OCI-LY3 (cell line): ENCODE measurements at regions not wholly inside any gene's neighbourhood (a gene's known extent, or its start where the extent isn't known, plus 50 kb on each side); places are given as distances from the start of the nearest gene placed in this dataset.
"Not testable (repeated sequence)": the region's sequence is repeated elsewhere in the genome, so short reads cannot be mapped to it uniquely, and the experiment has no call there.

Experiments used
- H2AFZ ChIP-seq: fragments of 200-600, 300-600 bp; shearing (Covaris generic); 2 replicates; pipeline ENCODE4 v1.6.0; 2014; ENCODE audit warnings: antibody characterized with exemption, low read depth, low read length
- H3K27ac ChIP-seq: fragments of 200-600, 300-600 bp; sonication (generic); 2 replicates; pipeline ENCODE4 v1.5.1; 2014; ENCODE audit warnings: mild to moderate bottlenecking, low read length, moderate library complexity, mixed read lengths
- H3K27me3 ChIP-seq: fragments of 200-600, 300-600 bp; sonication (generic); 2 replicates; pipeline ENCODE4 v1.6.1; 2014; ENCODE audit warnings: low read depth, low read length, mixed read lengths
- H3K36me3 ChIP-seq: fragments of 200-600, 300-600 bp; sonication (generic); replicated peaks from 2 replicates; pipeline ENCODE3; 2014; ENCODE audit warnings: low read depth, low read length, mixed read lengths
- H3K4me1 ChIP-seq: fragments of 300-600, 200-600 bp; sonication (generic); 2 replicates; pipeline ENCODE4 v1.6.1; 2014; ENCODE audit warnings: low read length, mixed read lengths
- H3K4me2 ChIP-seq: fragments of 200-600, 300-600 bp; sonication (generic); 2 replicates; pipeline ENCODE4 v1.6.1; 2014; ENCODE audit warnings: low read length, mixed read lengths
- H3K4me3 ChIP-seq: fragments of 300-600, 200-600 bp; sonication (generic); 2 replicates; pipeline ENCODE4 v1.5.1; 2014; ENCODE audit warnings: antibody characterized with exemption, mild to moderate bottlenecking, low read length, moderate library complexity
- H3K79me2 ChIP-seq: fragments of 300-600, 200-600 bp; shearing (Covaris generic); 2 replicates; pipeline ENCODE4 v1.6.1; 2014; ENCODE audit warnings: mild to moderate bottlenecking, low read length, mixed read lengths
- H3K9ac ChIP-seq: fragments of 300-600, 200-600 bp; shearing (Covaris generic); 2 replicates; pipeline ENCODE4 v1.6.0; 2014; ENCODE audit warnings: mild to moderate bottlenecking, low read length, moderate library complexity
- H3K9me3 ChIP-seq: fragments of 200-600, 300-600 bp; shearing (Covaris generic); 2 replicates; pipeline ENCODE4 v1.6.1; 2014; ENCODE audit warnings: low read length, mixed read lengths; ENCODE audit not compliant: insufficient read depth
- H4K20me1 ChIP-seq: fragments of 200-600, 300-600 bp; sonication (generic); 2 replicates; pipeline ENCODE4 v1.6.1; 2016; ENCODE audit warnings: low read length, mixed read lengths; ENCODE audit not compliant: insufficient read depth
- EZH2phosphoT487 ChIP-seq: fragments of 200-600 bp; shearing (Covaris generic); IDR thresholded peaks from 2 replicates; pipeline ENCODE4 v1.6.1; 2018; ENCODE audit warnings: antibody characterized with exemption, mixed run types, low read depth
- TF ChIP-seq, protein P1 (sequence below): fragments of 200-600, 300-600 bp; sonication (generic); IDR thresholded peaks from 2 replicates; pipeline ENCODE4 v1.5.1; 2014; ENCODE audit warnings: antibody characterized with exemption, low read length, low read depth

DNA sequence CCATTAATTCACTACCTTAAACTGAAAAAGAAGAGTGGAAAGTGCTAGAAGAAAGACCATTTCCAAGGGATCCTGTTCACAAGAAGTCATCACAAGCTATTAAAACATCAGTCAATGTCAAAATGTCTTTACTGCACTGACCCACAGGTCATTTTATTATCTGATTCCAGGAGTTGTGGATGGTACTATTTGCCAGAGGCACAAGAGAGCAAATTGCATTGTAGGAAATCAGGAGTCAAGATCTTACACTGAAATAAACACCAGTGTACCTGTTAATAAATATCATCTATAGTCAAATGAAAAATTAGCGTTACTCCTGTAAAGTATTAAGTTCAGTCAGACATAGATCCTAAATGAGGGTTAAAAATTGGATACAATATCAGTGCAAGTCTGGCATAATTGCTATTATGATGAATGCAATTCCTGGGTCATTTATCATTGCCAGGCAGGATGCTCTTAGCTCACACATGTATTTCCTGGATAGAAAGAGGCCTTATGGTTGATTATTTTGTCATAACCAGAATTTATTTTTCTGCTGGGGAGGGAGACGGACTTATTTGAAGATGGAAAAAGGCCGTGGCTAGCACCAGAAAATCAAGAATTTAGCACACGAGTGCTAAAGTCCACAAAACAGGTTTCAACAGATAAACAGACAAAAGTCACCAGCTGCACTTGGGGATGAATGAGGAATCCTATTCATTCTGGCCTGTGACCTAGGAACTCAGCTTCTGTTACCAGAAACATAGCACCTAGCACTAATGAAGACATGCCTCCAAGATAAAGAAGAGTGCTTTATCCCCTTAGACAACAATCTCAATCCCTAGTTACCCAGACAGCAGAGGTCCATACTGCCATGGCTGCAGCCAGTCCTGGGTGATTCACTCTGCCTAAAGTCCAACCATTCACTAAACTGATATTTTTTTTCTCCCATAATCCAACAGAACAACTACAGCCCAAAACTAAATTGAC lies 683.1 kb upstream of the POM121L12 start:
- H3K9me3 ChIP-seq, result no peaks in the 10 kb centered on the region
- H3K36me3 ChIP-seq, result no peaks in the 10 kb centered on the region
- no peaks in the 10 kb centered on the region for H3K4me1 ChIP-seq
- no peak overlapping the region for H3K4me3 ChIP-seq
- H3K9ac ChIP-seq, result no peak overlapping the region
- H4K20me1 ChIP-seq, result no peaks in the 10 kb centered on the region
- H3K27me3 ChIP-seq, result no peaks in the 10 kb centered on the region
- H3K79me2 ChIP-seq, result no peaks in the 10 kb centered on the region
- H2AFZ ChIP-seq, result no peak overlapping the region
- TF ChIP-seq, protein P1, sequence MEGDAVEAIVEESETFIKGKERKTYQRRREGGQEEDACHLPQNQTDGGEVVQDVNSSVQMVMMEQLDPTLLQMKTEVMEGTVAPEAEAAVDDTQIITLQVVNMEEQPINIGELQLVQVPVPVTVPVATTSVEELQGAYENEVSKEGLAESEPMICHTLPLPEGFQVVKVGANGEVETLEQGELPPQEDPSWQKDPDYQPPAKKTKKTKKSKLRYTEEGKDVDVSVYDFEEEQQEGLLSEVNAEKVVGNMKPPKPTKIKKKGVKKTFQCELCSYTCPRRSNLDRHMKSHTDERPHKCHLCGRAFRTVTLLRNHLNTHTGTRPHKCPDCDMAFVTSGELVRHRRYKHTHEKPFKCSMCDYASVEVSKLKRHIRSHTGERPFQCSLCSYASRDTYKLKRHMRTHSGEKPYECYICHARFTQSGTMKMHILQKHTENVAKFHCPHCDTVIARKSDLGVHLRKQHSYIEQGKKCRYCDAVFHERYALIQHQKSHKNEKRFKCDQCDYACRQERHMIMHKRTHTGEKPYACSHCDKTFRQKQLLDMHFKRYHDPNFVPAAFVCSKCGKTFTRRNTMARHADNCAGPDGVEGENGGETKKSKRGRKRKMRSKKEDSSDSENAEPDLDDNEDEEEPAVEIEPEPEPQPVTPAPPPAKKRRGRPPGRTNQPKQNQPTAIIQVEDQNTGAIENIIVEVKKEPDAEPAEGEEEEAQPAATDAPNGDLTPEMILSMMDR, result no peak
- no peak for TF ChIP-seq EZH2phosphoT487
- no peak overlapping the region for H3K27ac ChIP-seq
- H3K4me2 ChIP-seq, result no peak overlapping the region

DNA sequence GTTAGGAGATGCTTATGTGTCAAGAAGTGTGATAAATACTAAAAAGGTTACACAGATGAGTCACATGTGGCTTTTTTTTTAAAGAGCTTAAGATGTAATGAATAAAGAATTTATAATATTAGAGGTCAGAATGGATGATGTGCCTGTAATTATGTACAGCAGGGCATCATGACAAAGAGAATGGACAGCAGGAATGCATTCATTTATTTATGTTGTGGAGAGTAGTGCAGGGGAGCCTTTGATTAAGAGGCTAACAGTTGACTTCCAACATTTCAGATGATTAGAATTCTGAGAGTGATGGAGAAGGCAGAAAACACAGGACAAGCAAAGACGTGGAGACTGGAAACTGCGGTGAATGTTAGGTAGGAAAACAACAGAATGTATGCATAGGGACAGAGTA lies 691.4 kb upstream of the POM121L12 start:
- no peaks in the 10 kb centered on the region for H3K36me3 ChIP-seq
- H3K4me1 ChIP-seq, result no peaks in the 10 kb centered on the region
- no peaks in the 10 kb centered on the region for H3K9me3 ChIP-seq
- no peak overlapping the region for H3K4me3 ChIP-seq
- H3K79me2 ChIP-seq, result no peaks in the 10 kb centered on the region
- H3K27me3 ChIP-seq, result no peaks in the 10 kb centered on the region
- no peak overlapping the region for H3K9ac ChIP-seq
- H3K27ac ChIP-seq, result no peak overlapping the region
- no peak for TF ChIP-seq EZH2phosphoT487
- TF ChIP-seq, protein P1, result no peak
- H2AFZ ChIP-seq, result no peak overlapping the region
- no peaks in the 10 kb centered on the region for H4K20me1 ChIP-seq
- H3K4me2 ChIP-seq, result no peak overlapping the region

DNA sequence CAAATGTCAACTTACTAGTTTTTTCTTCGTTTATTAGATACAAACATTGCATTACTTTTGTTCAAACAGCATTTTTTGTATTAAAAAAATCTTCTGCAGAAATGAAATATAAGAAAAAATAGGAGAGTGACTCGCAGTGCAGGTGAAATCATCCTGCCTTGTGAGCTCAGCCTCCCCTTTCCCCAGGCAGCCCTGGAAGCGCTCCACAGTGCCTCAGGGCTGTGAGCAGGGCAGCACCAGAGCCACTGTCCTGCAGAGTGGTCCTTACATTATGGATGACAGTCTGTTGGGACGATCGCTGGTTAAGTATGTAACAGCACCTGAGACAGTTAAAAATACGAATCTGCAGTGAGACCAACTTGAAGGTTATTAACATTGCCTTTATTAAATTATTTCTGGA lies 695.4 kb upstream of the POM121L12 start:
- Histone ChIP-seq H3K4me2 (no peak overlapping the region), H3K27me3 (no peaks in the 10 kb centered on the region), H3K36me3 (no peaks in the 10 kb centered on the region), H3K27ac (no peak overlapping the region), H3K79me2 (no peaks in the 10 kb centered on the region), H3K4me1 (no peaks in the 10 kb centered on the region), H2AFZ (no peak overlapping the region), H3K9ac (no peak overlapping the region), H4K20me1 (no peaks in the 10 kb centered on the region), H3K4me3 (no peak overlapping the region), H3K9me3 (no peaks in the 10 kb centered on the region)
- TF ChIP-seq EZH2phosphoT487, result no peak
- TF ChIP-seq, protein P1, result no peak

DNA sequence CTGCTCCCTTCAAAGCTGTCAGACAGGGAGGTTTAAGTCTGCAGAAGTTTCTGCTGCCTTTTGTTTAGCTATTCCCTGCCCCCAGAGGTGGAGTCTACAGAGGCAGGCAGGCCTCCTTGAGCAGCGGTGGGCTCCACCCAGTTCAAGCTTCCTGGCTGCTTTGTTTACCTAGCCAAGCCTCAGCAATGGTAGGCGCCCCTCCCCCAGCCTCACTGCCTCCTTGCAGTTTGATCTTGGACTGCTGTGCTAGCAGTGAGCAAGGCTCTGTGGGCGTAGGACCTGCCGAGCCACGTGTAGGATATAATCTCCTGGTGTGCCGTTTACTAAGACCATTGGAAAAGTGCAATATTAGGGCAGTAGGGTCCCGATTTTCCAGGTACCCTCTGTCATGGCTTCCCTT lies 707.1 kb upstream of the POM121L12 start:
- not testable (repeated sequence) for H3K27me3 ChIP-seq, H4K20me1 ChIP-seq
- H3K9me3 ChIP-seq, result peaks cover 11% of the 10 kb centered on the region; the same call in 1 of the 2 replicates

More for the DNA sequence above, 707.1 kb upstream of the POM121L12 start:
- H2AFZ ChIP-seq, H3K9ac ChIP-seq, H3K79me2 ChIP-seq, H3K4me3 ChIP-seq, H3K27ac ChIP-seq, H3K36me3 ChIP-seq, H3K4me2 ChIP-seq: not testable (repeated sequence)
- H3K4me1 ChIP-seq, result peaks cover 26% of the 10 kb centered on the region
